ENCODE measurements at regions not wholly inside any gene's neighbourhood (a gene's known extent, or its start where the extent isn't known, plus 50 kb on each side); places are given as distances from the start of the nearest gene placed in this dataset.

DNA sequence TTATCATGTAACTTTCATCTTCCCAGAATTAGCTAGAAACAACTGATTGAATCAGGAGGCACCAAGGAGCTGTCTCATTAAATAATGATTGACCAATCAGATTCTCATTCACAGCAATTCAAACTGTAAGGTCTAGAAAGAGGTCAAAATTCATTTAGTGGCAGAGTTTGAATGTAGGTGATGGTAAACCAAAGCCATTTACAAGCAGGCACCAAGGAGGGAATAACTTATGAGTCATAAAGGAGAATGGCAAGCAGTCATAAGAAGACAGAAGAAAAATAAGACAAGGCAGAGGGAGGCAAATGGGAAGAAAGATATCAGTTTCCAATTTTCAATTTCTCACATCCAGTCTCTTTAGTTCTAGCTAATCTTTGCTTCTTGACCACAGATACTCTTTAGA lies 52.9 kb upstream of the DEFB112 start:
- DNase-seq (ENCODE audit: low spot score), result no peak

DNA sequence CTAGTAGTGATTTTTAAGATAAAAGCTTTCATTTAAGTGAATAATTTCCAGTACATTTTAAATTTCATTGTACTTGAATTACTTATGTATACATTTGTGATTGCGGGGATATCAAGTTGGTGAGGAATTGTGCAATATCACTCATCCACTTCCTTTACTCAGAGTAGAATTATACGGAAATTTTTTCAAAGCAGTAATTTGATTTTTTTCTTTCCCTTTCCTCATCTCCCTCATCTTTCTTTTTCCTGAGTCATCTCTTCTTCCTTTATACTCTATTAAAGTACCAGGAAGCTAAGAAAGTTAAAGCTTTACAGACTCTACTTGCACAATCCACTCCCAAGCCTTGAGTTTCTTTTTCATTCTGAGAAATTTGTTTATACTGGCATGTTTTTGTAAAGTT lies 60.9 kb upstream of the DEFB112 start:
- no peak for DNase-seq (ENCODE audit: low spot score)

DNA sequence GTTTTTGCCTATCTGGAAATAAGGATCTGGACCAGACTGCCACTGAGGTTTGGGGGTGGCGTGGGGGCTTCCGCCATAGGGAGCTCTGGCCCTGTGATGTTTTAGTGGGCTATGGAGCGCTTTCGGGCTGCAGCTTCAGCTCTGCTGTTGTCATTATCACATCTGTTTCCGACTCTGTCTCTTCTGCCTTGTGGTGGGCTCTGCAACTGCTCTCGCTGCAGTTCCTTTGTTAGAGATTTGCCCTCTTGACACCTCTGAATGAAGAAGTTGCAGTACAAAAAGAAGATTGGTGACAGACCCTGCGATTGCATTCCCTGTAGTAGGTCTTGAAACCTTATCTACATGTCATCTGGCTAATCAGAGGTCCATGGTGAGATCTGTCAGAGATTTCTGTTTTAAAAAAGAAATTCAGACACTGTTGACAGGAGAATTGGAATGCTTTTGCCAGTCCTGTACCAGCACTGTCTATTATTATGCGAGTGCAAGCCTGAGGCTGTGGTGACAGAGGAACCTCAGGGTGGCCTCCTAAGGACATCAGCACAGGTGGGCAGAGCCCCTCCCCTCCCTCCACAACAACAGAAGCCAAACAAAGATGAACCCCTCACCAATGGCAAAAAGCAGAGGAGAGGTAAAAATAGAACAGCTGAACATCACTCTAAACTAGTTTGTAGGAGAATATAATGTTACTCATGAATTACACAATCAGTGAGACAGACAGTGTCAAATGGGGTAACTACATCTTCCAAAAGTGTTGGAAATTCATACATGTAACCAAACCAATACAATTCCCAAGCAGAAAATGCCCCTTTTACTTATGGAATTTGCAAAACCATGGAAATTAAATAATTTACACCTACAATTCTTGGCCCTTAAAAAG lies 63.5 kb upstream of the DEFB112 start:
- no peak for DNase-seq (ENCODE audit: low spot score)

DNA sequence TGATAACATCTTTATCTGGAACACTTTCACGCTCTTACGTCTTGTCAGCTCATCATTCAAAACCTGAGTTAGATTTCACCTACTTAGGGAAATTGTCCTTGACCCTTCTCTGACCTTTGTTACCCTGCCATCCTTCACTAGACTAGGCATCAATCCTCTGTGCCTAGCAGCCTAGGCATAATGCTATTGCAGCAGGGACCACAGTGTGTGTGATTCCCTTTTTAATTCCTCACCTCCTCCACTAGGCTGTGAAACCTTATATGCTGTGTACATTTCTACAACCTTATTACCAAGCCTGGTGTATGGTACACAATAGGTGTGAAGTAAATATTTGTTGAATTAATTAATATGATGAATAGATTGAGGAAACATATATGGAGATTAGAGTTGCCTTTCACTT lies 66.7 kb upstream of the DEFB112 start:
- no peak for DNase-seq (ENCODE audit: low spot score)

DNA sequence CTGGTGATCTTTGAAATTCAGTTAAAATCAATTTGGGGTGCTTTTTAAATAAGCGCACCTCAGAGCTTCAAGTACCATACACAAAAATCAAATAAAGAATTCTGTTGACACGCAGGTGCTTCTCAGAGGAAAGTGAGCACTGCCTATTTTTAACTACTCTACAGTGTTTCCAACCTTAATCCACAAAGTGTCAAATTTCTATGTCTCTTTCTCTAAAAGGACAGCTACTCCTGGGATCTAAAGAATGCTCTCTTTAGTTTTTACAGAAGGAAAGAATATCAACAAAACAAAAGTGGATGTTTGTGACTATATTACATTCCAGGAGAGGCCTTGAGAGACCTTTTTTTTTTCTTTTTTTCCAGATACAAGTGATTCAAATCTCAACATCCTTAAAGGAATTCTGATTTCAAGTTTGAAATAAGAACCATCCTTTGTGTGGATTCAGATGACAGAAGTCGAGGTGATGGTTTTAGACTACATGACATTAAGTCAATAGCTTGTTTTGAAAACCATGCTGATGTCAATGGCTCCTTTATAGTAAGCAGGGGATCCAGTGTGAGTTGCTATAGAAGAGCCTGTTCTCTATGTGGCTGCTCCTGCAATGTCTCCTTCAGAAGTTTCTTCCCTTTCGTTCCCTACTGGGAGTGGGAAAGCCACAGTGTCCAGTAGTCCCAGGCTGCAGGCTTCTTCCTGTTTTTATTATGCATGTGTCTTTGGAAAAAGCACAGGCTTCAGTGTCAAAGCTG lies 67.2 kb upstream of the DEFB112 start:
- DNase-seq (ENCODE audit: low spot score), result no peak

DNA sequence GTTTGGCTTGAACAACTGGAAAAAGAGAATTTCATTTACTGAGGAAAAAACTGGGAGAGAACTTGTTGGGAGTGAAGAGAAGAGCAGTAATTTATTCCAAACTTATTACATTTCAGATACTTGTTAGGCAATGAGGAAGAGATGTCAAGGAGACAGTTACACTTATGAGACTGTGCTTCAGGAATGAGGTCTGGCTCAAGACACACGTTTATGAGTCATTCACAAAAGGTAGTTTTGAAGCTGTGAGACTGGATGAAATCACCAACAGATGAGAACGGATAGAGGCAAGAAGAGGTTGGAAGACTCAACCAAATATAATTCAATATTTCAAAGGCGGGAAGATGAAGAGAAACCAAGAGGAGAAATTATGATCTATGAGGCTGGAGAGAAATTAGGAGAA lies 70.6 kb upstream of the DEFB112 start:
- DNase-seq (ENCODE audit: low spot score), result no peak

DNA sequence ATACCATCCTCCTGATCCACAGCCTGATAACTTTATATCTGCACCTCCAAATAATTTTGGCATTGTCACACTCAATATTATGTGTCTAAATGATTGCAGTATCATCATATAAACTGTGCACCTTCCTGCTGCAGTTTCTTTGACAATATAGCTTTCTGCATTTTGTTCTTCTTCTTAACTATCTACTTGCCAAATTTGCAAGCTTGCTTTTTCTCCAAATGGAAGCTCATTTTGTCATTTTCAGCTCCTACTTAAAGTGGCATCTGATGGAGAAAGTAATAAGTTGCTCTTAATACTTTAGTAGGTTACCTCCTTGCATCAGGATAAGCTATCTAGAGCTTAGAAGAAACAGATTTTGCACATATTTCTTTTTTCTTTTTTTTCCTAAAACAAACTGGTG lies 74.0 kb upstream of the DEFB112 start:
- DNase-seq (ENCODE audit: low spot score), result no peak

DNA sequence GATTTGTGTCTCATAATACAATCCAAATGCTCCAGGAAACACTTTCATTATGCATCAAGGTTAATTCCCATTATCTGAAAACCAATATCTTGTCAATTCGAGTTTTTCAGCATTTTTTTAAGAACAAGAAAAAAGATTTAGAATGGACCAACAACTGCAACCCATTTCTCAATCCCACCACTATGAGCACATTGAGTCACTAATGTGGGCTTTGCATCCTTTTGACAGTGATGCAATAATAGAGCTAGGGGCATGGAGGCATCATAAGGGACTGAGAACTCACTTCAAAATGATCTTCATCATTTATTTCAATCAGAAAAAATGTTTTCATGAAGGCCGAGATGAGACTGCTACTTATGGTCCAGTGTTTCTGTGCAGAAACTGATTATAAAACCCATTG lies 74.8 kb upstream of the DEFB112 start:
- DNase-seq (ENCODE audit: low spot score), result no peak

DNA sequence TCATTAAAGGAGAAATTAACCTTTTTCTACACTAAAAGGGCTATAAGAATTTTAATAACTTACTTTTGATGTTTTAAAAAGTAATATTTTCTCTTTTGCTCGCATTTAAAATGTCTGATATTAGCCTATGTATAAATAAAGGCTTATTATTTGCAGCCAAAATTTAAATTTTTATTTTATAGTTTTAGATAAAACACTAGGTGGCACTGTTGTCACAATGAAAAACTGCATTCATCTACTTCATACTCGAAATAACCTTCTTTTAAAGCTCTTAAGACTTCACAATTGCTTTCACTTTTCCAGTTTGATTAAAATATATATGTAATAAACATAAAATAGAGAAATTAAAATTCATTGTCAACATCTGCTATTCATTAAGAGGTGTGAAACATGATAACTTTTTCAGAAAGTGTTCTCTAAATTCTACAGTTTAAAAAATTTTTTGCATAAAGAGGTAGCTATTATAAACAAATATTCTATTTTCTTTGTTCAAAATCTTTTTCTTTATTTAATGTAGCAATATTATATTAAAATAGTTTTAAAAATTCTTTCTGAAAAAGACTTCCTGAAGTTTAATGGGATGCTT lies 78.8 kb upstream of the DEFB112 start:
- peak; percentile 14 for DNase-seq (ENCODE audit: low spot score)

DNA sequence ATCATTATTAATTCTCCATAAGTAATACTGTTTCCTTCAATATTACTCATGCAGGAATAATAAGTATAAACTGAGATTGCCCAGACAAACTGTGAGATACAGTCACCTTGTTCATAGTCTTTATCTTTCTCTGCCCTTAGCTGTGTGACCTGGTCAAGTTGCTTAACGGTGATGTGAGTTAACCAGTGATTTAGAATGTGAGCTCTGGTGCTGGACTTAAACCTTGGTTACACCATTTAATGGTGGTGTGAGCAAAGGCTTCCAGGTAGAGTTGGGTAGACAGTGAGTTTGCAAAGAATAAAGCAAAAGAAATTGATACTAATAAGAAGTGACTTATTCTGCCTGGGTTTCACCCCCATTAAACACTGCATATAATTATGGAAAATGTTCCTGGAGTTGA lies 86.2 kb upstream of the DEFB112 start:
- no peak for DNase-seq (ENCODE audit: low spot score)

DNA sequence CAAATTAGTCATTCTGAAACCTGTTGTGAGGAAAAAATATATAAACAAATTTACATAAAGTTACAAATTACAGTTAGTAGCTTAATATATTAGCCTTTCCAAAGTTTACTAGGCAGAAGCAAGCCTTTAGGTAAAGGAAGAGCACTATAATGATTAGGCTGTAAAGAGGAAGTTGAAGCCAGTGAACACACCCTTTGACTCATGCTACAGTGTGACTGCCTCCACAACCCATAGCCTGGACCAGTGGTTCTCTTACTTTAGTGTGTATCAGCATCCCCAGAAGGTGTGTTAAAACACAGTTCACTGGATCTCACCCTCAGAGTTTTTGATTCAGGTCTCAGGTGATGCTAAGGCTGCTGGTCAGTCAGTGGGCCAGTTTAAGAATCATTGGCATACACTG lies 91.4 kb upstream of the DEFB112 start:
- DNase-seq (ENCODE audit: low spot score), result no peak

DNA sequence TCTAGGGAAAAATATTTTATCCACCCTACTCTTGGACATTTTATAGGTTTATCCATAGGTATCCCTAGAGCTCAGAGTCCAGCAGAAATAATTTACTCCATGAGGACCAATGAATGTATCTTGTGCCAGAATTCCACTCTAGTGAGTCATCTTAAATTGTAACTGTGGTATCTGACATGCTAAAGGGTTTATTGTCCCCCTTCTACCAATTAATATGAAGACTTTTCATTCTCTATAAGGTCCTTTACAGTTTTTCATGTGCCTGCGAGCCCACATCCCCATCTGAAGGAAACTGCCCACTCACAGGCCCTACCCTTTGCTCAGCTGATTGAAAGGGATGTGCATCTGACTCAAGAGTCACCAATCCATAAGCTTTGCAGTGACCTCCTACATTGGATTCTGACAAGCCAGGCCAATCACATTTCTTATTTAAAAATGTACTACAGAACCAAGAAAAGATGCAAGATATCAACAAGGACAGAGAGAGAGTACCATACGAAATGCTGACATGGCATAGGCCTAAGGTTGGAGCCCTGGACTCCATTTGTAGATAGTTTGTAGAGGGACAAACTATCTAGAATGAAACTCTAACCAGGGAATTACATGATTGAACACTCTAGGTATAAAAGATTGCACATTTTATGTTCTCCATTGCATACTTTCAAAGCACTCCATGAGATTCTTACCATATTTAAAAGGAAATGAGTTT lies 93.4 kb upstream of the DEFB112 start:
- no peak for DNase-seq (ENCODE audit: low spot score)

DNA sequence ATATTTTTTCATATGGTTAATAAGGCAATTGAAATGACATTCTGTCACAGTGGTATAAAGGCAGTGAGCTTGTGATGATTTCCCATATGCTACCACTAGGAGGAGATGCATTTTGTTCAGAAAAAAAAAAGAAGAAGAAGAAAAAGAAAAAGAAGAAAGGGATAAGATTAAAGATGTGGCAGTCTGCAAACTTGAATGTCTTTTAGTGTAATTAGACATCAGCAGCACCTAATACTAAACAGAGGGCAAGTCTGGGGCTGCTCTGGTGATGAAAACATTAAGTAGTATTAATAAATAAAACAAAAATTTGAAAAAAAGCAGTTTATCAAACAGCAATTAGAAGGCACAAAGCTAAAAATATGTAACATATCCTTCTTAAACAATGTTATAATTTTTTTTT lies 95.4 kb upstream of the DEFB112 start:
- no peak for DNase-seq (ENCODE audit: low spot score)

DNA sequence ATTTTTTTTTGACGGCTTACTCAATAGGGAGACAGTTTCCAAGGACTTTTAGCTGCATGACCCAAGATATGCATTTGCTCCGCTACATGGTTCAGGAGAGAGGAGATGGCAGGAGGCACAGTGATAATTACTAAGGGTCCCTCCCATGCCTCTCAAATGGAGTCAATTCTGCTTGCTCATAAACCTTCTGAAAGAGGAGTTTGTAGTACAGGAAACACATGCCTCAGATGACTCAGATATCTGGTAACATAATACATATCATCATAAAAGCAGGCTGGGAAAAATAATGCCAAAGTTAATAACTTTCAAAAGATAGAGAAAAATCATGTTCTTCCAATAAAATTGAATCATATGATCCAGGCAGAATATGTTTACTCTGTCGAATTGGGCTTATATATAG lies 97.6 kb upstream of the DEFB112 start:
- no peak for DNase-seq (ENCODE audit: low spot score)

DNA sequence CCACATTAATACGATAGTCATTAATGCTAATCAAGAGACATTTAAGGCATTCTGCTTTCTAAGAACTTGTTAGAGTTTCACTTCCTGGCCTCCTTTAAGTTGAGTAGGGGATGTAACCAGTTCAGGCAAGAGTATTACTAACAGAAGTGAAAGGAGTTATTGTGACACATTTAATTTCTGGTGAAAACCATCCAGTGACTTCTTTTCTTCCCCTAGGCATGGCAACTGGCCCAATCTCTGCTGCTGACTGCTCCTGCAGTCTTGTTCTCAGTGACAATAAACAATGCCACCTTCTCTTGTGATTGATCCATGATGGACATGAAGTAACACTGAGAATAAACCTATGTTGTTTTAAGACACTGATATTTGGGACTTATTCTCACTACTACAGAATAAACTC lies 130.9 kb upstream of the DEFB112 start:
- DNase-seq (ENCODE audit: low spot score), result no peak

DNA sequence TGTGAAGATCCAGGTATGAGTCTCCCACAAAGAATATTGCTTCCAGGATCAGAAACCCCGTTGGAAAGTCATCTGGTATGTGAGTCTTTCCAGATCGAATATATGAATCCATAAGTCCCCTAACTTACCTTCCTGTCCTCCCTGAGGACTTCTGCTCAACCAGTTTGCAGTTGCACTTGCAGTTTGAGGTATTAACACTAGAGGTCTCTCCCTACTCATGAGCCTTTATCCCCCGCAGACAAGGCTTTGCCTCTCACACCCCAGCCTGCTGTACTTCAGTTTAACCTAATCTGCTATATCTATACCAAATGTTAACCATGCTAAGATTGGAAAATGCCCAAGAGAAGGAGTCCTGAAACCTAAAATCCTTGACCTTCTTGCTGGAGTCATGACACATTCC lies 135.3 kb upstream of the DEFB112 start:
- DNase-seq (ENCODE audit: low spot score), result peak; percentile 17

DNA sequence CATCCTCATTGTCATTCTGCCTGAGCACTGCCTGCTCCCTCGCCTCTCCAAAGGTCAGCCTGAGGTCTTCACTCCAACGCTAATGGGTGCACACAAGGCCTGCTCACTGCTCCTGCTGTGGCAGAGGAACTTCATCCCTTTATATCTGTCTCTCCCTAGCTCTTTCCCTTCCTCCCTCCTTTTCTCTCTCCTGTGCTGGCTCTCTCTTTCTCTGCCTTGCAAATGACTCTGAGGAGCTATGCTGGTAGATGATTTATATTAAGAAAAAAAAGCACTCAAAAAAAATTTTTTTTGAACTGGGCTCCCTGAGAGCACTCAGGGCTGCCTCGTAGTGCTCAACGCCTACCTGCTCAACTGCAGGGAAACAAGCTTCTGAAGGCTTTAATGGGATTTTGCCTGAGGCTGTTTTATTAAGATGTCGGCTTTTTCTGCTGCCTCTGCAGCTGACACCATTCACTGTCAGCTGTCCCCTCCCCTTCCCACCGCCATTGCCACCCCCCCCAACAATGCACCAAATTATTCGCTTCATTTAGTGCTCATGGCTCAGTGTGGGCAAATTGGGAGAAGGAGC lies 137.7 kb upstream of the DEFB112 start:
- no peak for DNase-seq (ENCODE audit: low spot score)

DNA sequence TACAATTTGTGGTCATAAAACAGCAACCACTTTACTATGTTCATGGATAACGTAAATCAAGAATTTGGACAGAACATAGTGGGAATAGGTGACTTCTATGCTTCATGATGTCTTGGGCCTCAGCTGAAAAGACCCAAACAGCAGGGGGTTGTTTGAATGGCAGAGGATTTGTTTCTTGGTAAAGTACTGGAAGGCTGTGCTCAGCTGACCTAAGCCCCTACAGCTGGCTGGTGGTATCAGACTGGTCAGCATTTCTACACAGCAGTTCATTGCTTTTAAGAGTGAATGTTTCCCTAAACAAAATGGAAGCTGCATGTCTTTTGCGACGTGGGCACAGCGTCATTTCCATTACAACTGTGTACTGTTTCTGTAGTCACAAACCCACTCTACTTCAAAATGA lies 148.5 kb upstream of the DEFB112 start:
- no peak for DNase-seq (ENCODE audit: low spot score)

DNA sequence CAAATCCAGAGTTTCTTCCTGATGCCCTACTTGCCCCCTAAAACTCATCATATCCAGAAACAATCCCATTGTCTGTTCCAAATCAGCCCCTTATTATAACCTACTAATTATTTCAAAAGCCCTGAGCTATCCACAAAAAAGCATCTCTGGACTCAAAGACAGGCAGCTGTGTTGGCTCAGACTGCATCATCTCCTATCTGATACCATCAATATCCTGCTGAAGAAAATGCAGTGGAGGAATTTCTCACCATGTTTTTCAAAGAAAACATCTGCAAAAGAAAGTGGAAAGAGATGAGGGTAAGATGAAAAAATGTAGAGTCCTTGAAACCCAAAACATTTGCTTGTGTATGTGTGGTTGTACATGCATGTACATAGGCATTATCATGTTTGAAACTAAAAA lies 153.0 kb upstream of the DEFB112 start:
- no peak for DNase-seq (ENCODE audit: low spot score)

DNA sequence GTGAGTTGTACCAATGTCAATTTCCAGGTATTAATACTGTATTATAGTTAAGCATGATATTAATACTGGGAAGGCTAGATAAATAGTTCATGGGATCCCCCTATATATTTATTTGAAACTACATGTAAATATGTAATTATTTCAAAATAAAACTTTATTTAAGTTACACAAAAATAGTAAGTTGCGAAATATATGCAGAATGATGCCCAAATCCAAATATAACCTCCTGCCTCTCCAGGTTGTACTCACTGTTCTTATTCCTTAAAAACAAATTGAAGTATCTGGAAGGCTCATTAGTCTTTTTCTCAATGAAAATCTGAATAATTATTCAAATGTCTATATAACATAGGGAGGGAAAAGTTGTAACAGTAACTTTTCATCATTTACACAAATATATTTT lies 161.9 kb upstream of the DEFB112 start:
- DNase-seq (ENCODE audit: low spot score), result no peak

DNA sequence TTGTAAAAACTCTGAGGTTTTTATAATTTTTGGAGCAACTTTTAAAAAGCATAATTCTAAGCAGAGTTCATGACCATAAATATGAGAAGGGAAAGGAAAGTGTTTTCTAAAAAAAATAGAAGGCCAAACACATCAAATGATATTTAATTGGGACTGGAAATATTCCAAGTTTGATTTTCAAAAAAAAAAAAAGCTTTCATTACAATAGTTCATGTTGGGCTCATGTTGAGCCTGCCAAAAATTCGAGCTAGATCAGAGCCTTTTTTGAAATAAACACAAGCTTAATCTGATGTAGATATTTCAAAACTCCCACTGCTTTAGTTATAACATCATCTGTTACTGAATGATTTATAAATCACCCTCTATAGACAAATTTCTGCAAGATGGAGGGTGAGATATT lies 163.4 kb upstream of the DEFB112 start:
- DNase-seq (ENCODE audit: low spot score), result no peak

DNA sequence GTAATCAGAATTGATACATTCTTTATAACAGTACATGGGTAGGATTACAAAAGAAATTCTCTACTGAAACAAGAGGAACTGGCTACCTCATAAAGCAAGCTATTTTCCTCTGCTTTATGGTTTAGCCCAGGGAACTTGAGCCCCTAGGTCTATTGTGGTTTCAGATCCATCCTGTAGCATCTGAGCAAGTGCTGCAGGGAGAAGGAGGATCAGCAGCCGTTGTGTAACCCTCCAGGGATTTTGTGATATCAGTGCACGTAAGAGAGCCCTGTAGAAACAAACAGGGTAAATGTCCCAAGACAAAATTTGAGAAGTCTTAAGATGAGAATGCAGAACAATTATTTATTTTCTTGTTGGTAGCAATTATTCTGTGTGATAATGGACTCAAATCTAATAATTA lies 165.2 kb upstream of the DEFB112 start:
- DNase-seq (ENCODE audit: low spot score), result no peak
